H1 (cell line): ENCODE measurements at regions not wholly inside any gene's neighbourhood (a gene's known extent, or its start where the extent isn't known, plus 50 kb on each side); places are given as distances from the start of the nearest gene placed in this dataset.

Experiments used
- CEBPB ChIP-seq: IDR thresholded peaks from 2 replicates; pipeline ENCODE4 v1.6.1; 2012; ENCODE audit warnings: low read depth, low read length
- CTCF ChIP-seq, 3 experiments: IDR thresholded peaks; 1 replicate in 2 of 3; 2 replicates in 1 of 3; pipeline versions ENCODE4 v1.5.1 to v1.6.1; 2011; ENCODE audit warnings: low read length in 3 of 3, mild to moderate bottlenecking in 3 of 3, inconsistent platforms in 2 of 3, low read depth in 1 of 3, moderate library complexity in 1 of 3; ENCODE audit not compliant: insufficient read depth in 1 of 3; ENCODE audit errors: control extremely low read depth in 1 of 3
- EP300 ChIP-seq, 2 experiments: IDR thresholded peaks; 1 replicate in 1 of 2; 2 replicates in 1 of 2; pipeline ENCODE4 v1.6.1; 2011 to 2012; ENCODE audit warnings: low read depth in 2 of 2, low read length in 2 of 2, mild to moderate bottlenecking in 2 of 2, borderline replicate concordance in 1 of 2, inconsistent platforms in 1 of 2, moderate library complexity in 1 of 2
- EZH2 ChIP-seq: fragments of 200-600 bp; sonication (generic); IDR thresholded peaks from 2 replicates; pipeline ENCODE4 v1.7.1; 2012; ENCODE audit warnings: low read depth, mild to moderate bottlenecking, moderate library complexity, low read length, inconsistent platforms; ENCODE audit not compliant: severe bottlenecking
- GABPA ChIP-seq: IDR thresholded peaks from 2 replicates; pipeline ENCODE4 v1.6.1; 2011; ENCODE audit warnings: mild to moderate bottlenecking, low read length, moderate library complexity, borderline replicate concordance; ENCODE audit not compliant: insufficient read depth
- MAX ChIP-seq: IDR thresholded peaks from 2 replicates; pipeline ENCODE4 v1.6.1; 2012; ENCODE audit warnings: inconsistent platforms
- POLR2A ChIP-seq, 2 experiments: IDR thresholded peaks; 1 replicate in 1 of 2; 2 replicates in 1 of 2; pipeline ENCODE4 v1.6.1; 2011; ENCODE audit warnings: low read depth in 2 of 2, low read length in 2 of 2, mild to moderate bottlenecking in 2 of 2; ENCODE audit errors: control extremely low read depth in 1 of 2
- POLR2AphosphoS5 ChIP-seq: IDR thresholded peaks from 2 replicates; pipeline ENCODE4 v1.6.1; 2011; ENCODE audit warnings: low read depth, low read length
- RNF2 ChIP-seq: fragments of 200-900, 300-1000 bp; sonication (generic); IDR thresholded peaks from 2 replicates; pipeline ENCODE4 v1.7.1; 2016; ENCODE audit warnings: borderline replicate concordance, low read depth, mild to moderate bottlenecking, antibody characterized with exemption, low read length; ENCODE audit not compliant: poor library complexity, severe bottlenecking; ENCODE audit errors: missing control alignments
- SP1 ChIP-seq: IDR thresholded peaks from 2 replicates; pipeline ENCODE4 v1.6.1; 2011; ENCODE audit warnings: low read depth, low read length
- TCF12 ChIP-seq: IDR thresholded peaks from 2 replicates; pipeline ENCODE4 v1.6.1; 2011; ENCODE audit warnings: low read depth, mild to moderate bottlenecking, low read length

- TF ChIP-seq CTCF (IDR thresholded peaks at IDR 0.05; ENCODE audit: control extremely low read depth in 1 of 3, insufficient read depth in 1 of 3, low read depth in 1 of 3, low read length in 3 of 3) (no peak), SP1 (no peak), TCF12 (no peak), EP300 (IDR thresholded peaks at IDR 0.05; ENCODE audit: borderline replicate concordance in 1 of 2, low read depth in 2 of 2, low read length in 2 of 2) (no peak), EZH2 (no peak), RNF2 (no peak), GABPA (no peak), POLR2AphosphoS5 (no peak), POLR2A (IDR thresholded peaks at IDR 0.05; ENCODE audit: control extremely low read depth in 1 of 2, low read depth in 2 of 2, low read length in 2 of 2) (no peak), MAX (no peak), CEBPB (no peak)
Observed at GRCh38 chr20:16877053-16877554, 128.9 kb downstream of the OTOR start.
